ENCODE measurements at regions not wholly inside any gene's neighbourhood (a gene's known extent, or its start where the extent isn't known, plus 50 kb on each side); places are given as distances from the start of the nearest gene placed in this dataset.
"Not testable (repeated sequence)": the region's sequence is repeated elsewhere in the genome, so short reads cannot be mapped to it uniquely, and the experiment has no call there.

DNA sequence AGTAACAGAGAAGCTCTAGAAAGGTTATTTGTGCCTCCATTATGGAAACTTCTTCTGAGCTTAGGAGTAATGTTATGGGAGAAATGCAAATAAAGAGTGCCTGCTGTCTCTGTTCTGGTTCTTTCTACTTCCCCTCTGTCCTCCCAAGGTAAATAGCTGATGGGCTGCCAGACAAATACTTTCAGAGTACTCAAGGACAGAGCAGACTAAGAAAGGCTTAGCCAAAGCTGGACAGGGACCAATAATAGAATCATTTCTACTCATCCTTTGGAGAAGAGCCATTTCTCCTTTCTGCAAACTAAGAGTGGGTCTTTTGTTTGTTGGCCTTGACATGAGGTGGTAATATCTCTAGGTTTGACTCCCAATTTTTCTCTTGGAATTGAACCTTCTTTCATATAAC, 136.1 kb downstream of the MID1IP1 start:
- DNase-seq (ENCODE audit: extremely low read depth, low read depth, low spot score): no peak

DNA sequence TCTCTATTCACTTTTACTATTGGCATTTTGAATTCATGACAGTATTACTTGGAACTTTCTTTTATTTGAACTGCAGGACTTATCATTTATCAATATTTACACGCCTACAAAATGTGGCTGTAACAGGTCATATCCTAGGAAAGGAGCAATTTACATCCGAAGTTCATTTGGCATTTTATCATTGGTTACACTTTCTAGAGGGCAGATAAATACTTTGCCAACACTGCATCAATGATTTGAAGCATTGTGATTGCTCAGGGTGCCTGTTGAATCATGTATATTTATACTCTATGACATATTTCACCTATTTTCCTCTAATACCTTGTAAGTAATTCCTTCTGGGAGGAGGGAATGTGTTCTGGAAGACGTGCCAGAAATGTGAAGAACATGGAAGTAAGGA, 136.7 kb downstream of the MID1IP1 start:
- DNase-seq (ENCODE audit: extremely low read depth, low read depth, low spot score): no peak

DNA sequence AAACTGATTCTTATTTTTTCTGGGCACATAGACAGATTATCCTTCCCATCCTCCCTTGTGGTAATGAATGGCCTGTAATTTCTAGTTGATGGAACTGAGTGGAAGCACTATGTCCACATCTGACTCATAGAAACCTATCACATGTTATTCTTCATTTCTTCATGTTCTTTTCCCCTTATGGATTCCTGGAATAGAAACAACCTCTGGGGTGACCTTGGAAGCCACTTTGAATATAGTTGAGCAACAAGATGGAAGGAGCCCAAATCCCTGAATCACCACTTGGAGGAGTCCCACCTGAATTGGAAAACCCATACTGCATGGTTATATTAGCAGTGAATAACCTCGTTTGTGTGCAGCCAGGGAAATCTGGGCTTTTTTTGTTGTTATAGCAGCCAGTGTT, 137.8 kb downstream of the MID1IP1 start:
- no peak for DNase-seq (ENCODE audit: extremely low read depth, low read depth, low spot score)

- no peak for DNase-seq (ENCODE audit: extremely low read depth, low read depth, low spot score)
Observed at GRCh38 chrX:38940547-38940946, 139.3 kb downstream of the MID1IP1 start.

DNA sequence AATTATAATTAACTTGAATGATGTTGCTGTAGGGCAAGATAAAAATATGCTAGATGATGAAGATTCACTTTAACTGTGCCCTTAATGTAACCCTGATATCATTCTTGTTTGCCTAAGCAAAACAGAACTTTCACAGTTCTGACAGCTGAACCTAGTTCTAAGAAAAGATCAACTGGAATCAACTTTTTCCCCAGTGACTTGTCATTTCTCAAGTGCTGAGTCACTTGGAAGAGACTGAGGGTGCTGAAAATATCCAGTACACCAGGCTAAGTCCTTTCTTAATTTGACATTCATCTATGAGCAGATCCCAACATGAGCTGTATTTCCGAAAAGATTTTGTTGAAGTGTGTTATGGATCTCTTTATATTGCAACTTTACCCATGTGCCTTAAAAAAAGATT, 140.4 kb downstream of the MID1IP1 start:
- no peak for DNase-seq (ENCODE audit: extremely low read depth, low read depth, low spot score)

DNA sequence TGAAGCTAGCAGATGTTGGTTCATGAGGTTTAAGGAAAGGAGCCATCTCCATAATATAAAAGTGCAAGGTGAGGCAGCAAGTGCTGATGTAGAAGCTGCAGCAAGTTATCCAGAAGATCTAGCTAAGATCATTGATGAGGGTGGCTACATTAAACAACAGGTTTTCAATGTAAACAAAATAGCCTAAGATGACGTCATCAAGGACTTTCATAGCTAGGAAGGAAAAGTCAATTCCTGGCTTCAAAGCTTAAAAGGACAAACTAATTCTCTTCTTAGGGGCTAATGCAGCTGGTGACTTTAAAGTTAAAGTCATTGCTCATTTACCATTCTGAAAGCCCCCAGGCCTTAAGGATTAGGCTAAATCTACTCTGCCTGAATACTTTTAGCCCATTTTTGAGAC, 141.9 kb downstream of the MID1IP1 start:
- DNase-seq (ENCODE audit: extremely low read depth, low read depth, low spot score): no peak

GRCh38 chrX:38948046-38948445, 146.8 kb downstream of the MID1IP1 start:
- no peak for DNase-seq (ENCODE audit: extremely low read depth, low read depth, low spot score)

- DNase-seq (ENCODE audit: extremely low read depth, low read depth, low spot score): no peak
Observed at GRCh38 chrX:38954520-38954919, 153.3 kb downstream of the MID1IP1 start.

- no peak for DNase-seq (ENCODE audit: extremely low read depth, low read depth, low spot score)
Observed at GRCh38 chrX:38959736-38960135, 158.5 kb downstream of the MID1IP1 start.

DNA sequence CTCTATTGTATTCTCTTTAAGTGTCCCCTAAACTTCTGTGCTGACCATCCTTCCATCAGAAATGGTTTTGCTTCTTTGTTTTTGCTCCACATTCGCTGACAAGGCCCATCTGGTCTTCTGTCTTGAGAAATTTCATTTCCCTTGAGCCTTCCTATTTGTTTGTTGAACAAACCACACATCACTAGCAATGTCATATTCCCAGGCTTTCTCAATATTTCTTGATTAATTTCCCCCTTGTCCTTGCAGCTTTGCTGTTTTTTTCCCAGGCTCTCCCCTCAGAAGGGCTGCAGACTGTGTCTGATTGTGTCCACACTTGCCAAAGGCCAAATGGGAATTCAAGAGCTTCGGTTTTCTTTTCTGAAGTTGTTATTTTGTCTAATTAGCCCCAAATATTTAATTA, 158.9 kb downstream of the MID1IP1 start:
- DNase-seq (ENCODE audit: extremely low read depth, low read depth, low spot score): no peak

DNA sequence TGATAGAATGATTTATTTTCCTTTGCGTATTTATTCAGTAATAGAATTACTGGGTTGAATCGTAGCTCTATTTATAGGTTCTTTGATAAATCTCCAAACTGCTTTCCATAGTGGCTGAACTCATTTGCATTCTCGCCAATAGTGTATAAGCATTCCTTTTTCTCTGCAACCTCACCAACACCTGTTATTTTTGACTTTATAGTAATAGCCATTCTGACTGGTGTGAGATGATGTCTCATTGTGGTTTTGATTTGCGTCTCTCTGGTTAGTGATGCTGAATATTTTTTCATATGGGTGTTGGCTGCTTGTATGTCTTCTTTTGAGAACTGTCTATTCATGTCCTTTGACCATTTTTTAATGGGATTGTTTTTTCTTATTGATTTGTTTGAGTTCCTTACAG, 160.7 kb downstream of the MID1IP1 start:
- DNase-seq (ENCODE audit: extremely low read depth, low read depth, low spot score): no peak

DNA sequence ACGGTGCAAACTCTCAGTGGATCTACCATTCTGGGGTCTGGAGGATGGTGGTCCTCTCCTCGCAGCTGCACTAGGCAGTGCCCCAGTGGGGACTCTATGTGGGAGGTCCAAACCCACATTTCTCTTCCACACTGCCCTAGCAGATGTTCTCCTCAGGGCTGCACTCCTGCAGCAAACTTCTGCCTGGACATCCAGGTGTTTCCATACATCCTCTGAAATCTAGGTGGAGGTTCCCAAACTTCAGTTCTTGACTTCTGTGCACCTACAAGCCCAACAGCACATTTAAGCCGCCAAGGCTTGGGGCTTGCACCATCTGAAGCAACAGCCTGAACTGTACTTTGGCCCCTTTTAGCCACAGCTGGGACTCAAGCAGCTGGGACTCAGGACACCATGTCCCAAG, 162.0 kb downstream of the MID1IP1 start:
- not testable (repeated sequence) for DNase-seq (ENCODE audit: extremely low read depth, low read depth, low spot score)

- no peak for DNase-seq (ENCODE audit: extremely low read depth, low read depth, low spot score)
Observed at GRCh38 chrX:38965888-38966287, 164.6 kb downstream of the MID1IP1 start.

- no peak for DNase-seq (ENCODE audit: extremely low read depth, low read depth, low spot score)
Observed at GRCh38 chrX:38968344-38969216, 167.3 kb downstream of the MID1IP1 start.

GRCh38 chrX:38970074-38970473, 168.8 kb downstream of the MID1IP1 start:
- DNase-seq (ENCODE audit: extremely low read depth, low read depth, low spot score): no peak

DNA sequence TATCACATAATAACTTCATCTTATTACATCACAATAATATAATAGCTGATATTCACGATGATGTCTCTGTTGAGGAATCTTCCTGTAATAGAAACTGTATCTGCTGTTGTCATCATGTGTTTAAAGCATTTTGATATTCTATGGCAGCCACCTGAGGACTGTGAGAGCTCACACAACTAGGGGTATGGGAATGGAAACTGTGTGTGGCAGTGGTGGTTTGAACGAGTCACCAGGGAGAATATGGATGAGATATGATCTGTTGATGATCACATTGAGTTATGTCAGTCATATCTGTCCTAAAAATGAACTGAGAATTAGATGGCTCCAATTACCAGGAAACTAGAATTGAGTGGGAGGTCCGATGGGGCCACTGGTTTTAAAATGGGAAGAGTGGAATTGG, 169.6 kb downstream of the MID1IP1 start:
- no peak for DNase-seq (ENCODE audit: extremely low read depth, low read depth, low spot score)

DNA sequence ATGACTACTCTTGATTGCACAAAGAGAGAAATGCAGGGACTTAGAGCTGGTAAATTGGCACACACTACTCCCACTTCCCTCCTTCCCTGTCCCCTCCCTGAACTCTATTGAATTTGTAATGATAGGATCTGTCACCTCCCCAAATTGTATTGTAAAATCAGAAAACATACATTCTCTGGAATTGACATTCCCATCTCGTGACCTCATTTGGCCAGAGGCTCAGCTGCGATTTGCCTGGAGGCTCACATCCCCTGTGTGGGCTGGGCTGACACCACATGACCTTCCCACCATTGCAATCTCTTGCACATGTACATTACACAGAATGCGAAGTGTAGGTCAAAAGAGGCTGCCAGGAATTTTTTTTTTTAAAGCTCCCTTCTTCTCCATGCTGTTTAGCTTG, 172.1 kb downstream of the MID1IP1 start:
- no peak for DNase-seq (ENCODE audit: extremely low read depth, low read depth, low spot score)

DNA sequence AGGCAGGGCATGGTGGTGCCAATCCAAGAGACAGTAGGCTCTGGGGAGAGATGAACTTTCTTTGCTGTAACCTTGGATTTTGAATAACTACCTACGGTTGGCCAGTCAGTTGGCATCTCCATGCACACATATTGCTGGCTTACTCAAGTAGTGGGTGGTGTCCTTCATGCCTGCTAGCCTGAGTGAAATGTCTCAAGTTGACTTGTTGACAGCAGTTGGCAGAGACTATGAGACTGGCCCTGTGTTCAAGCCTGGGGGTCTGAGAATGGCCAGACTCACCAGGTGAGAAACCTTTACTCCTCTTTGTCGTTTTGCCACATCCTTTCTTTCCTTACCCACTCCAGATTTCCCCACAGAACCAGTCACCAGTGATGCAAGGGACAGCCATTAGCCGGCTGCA, 173.3 kb downstream of the MID1IP1 start:
- DNase-seq (ENCODE audit: extremely low read depth, low read depth, low spot score): no peak

- DNase-seq (ENCODE audit: extremely low read depth, low read depth, low spot score): no peak
Observed at GRCh38 chrX:38975368-38975942, 174.2 kb downstream of the MID1IP1 start.

GRCh38 chrX:38982370-38982769, 181.1 kb downstream of the MID1IP1 start:
- no peak for DNase-seq (ENCODE audit: extremely low read depth, low read depth, low spot score)

- DNase-seq (ENCODE audit: extremely low read depth, low read depth, low spot score): no peak
Observed at GRCh38 chrX:38982843-38983242, 181.6 kb downstream of the MID1IP1 start.

DNA sequence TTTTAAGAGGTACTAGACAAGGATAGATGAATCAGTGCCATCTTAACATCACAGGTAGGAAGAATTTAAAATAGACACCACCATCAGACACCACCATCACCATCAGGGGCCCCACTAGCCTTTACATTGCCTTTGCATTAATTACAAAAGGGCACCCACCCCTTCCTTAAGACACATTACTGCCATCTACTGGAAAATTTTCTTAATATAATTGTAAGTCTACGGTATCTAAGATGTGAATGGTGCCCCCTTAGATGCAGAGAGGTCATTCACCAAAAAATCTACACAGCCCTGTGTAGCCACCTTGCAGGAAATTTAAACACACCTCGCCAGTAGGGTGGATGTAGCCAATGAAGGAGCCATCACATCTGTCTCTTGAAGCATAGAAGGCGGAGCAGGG, 184.1 kb downstream of the MID1IP1 start:
- DNase-seq (ENCODE audit: extremely low read depth, low read depth, low spot score): no peak

- DNase-seq (ENCODE audit: extremely low read depth, low read depth, low spot score): no peak
Observed at GRCh38 chrX:38985945-38986344, 184.7 kb downstream of the MID1IP1 start.

All from glomerular endothelial cell (primary cell).